ENCODE measurements at regions not wholly inside any gene's neighbourhood (a gene's known extent, or its start where the extent isn't known, plus 50 kb on each side); places are given as distances from the start of the nearest gene placed in this dataset.

DNA sequence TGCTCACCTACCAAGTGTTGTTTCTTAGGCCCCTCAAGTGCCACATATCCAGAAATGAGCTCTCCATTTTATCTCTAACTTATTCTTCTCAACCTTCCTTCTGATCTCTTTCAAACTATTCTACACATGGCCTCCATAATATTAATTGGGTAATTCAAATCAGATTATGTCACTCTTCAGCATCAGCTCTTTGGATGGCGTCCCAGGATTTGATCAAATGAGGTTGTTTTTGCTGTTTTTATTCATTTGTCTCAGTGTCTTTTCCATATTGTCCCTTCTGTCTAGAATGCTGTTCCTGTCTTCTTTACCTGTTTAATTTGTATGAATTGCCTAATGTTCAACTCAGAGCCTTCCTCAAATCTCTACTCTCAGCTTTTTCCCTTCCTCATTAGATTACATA is 234.6 kb upstream of the CXCL12 start:
- H3K9me3 ChIP-seq = no peaks in the 10 kb centered on the region
- no peaks in the 10 kb centered on the region for H3K4me1 ChIP-seq (ENCODE audit: control insufficient read depth in 1 of 2, extremely low read depth in 1 of 2, insufficient read depth in 2 of 2, low read length in 2 of 2)
- H3K27ac Mint-ChIP-seq = no peak overlapping the region
- POLR2A ChIA-PET = no interaction called here
- no CpG with 5 or more reads among the region's 1 CpG for WGBS (ENCODE audit: insufficient coverage)
- H3K4me1 Mint-ChIP-seq = no peaks in the 10 kb centered on the region
- H3K4me3 Mint-ChIP-seq = no peak overlapping the region
- H3K27me3 Mint-ChIP-seq = no peaks in the 10 kb centered on the region
- no peak overlapping the region for H3K27ac ChIP-seq (ENCODE audit: low read length)
- no peaks in the 10 kb centered on the region for H3K27me3 ChIP-seq (replicated peaks in 1 of 2; ENCODE audit: control insufficient read depth in 2 of 2, extremely low read depth in 1 of 2, insufficient read depth in 2 of 2, low read length in 1 of 2)
- H3K4me3 ChIP-seq (ENCODE audit: control insufficient read depth in 1 of 2, extremely low read depth in 1 of 2, low read length in 1 of 2) = no peak overlapping the region
- H3K9me3 Mint-ChIP-seq = peaks cover 0 to 17% (median 5%) of the 10 kb centered on the region in 3 donors
- CTCF ChIA-PET = no interaction called here
- H3K36me3 ChIP-seq (ENCODE audit: control insufficient read depth in 2 of 2, extremely low read depth in 1 of 2, insufficient read depth in 1 of 2, low read length in 1 of 2) = no peaks in the 10 kb centered on the region
- H3K36me3 Mint-ChIP-seq = no peaks in the 10 kb centered on the region
- ATAC-seq (replicated peaks in 1 of 4) (no peak), DNase-seq (no peak)

DNA sequence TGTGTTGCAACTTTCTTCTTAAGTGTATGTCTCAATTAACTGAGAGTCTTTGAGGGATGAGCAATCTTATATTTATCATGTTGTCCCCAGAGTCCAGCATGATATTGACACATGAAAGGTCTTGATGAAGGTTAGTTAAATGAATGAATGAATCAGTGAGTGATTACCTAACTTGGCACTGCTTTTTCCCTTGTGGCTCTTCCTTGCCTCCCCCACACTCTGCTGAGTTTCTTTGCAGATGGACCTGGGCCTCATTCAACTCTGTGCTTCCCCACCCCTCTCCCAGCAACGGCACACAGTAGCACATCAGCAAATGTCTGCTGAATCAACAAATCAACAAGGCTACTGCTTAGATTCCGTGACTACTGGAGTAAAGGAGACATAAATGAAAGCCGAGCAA is 235.1 kb upstream of the CXCL12 start:
- Histone ChIP-seq H3K4me1 (ENCODE audit: control insufficient read depth in 1 of 2, extremely low read depth in 1 of 2, insufficient read depth in 2 of 2, low read length in 2 of 2) (no peaks in the 10 kb centered on the region), H3K9me3 (no peaks in the 10 kb centered on the region), H3K27ac (ENCODE audit: low read length) (no peak overlapping the region), H3K36me3 (ENCODE audit: control insufficient read depth in 2 of 2, extremely low read depth in 1 of 2, insufficient read depth in 1 of 2, low read length in 1 of 2) (no peaks in the 10 kb centered on the region), H3K27me3 (replicated peaks in 1 of 2; ENCODE audit: control insufficient read depth in 2 of 2, extremely low read depth in 1 of 2, insufficient read depth in 2 of 2, low read length in 1 of 2) (no peaks in the 10 kb centered on the region), H3K4me3 (ENCODE audit: control insufficient read depth in 1 of 2, extremely low read depth in 1 of 2, low read length in 1 of 2) (no peak overlapping the region)
- Mint-ChIP-seq H3K4me1 (no peaks in the 10 kb centered on the region), H3K27ac (no peak overlapping the region), H3K9me3 (peaks cover 0 to 17% (median 5%) of the 10 kb centered on the region in 3 donors), H3K36me3 (no peaks in the 10 kb centered on the region), H3K27me3 (no peaks in the 10 kb centered on the region), H3K4me3 (no peak overlapping the region)
- CTCF ChIA-PET = no interaction called here
- POLR2A ChIA-PET = no interaction called here
- WGBS (ENCODE audit: insufficient coverage) = no CpG with 5 or more reads among the region's 3 CpGs
- no peak for ATAC-seq (replicated peaks in 1 of 4)
- no peak for DNase-seq

DNA sequence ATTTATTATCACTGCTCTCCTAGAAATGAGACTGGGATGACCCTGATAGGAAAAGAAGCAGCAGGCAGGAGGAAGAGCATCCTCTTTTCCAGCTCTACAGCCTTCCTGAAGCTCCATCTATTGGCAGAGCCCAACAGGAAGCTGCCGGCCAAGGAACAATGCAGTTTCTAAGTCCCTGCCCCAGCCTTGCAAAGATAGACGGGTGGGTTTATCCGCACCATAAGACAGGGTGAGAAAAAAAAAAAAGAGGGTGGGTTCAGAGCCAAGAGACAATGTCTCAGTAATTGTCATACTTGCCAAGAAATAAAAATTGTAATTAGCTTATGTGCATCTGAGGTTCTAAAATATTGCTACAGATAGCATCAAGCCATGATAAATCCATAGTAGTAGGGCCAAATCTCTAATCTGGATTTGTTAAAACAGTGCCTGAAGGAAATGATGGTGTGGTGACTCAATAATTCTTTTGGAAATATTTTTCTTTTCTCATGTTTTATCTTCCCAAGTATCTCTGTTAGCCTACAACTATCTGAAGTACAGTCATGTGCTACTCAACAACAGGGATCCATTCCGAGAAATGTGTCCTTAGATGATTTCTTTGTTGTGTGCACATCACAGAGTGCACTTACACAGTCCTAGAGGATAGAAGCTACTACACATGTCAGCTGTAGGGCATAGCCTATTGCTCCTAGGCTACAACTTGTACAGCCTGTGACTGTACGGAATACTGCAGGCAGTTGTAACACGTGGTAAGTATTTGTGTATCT is 242.9 kb upstream of the CXCL12 start:
- H3K27ac ChIP-seq (ENCODE audit: low read length) = no peak overlapping the region
- Mint-ChIP-seq H3K9me3 (peaks cover 0 to under 1% (median 0%) of the 10 kb centered on the region in 3 donors), H3K36me3 (no peaks in the 10 kb centered on the region), H3K27ac (no peak overlapping the region), H3K4me1 (no peaks in the 10 kb centered on the region), H3K27me3 (no peaks in the 10 kb centered on the region), H3K4me3 (no peak overlapping the region)
- ATAC-seq (replicated peaks in 1 of 4) (no peak), DNase-seq (no peak)
- ChIA-PET POLR2A (no interaction called here), CTCF (no interaction called here)
- 100% methylated on average over 1 of the region's 6 CpGs for WGBS (ENCODE audit: insufficient coverage)
- no peaks in the 10 kb centered on the region for H3K9me3 ChIP-seq
- no peaks in the 10 kb centered on the region for H3K36me3 ChIP-seq (ENCODE audit: control insufficient read depth in 2 of 2, extremely low read depth in 1 of 2, insufficient read depth in 1 of 2, low read length in 1 of 2)
- no peaks in the 10 kb centered on the region for H3K4me1 ChIP-seq (ENCODE audit: control insufficient read depth in 1 of 2, extremely low read depth in 1 of 2, insufficient read depth in 2 of 2, low read length in 2 of 2)
- no peaks in the 10 kb centered on the region for H3K27me3 ChIP-seq (replicated peaks in 1 of 2; ENCODE audit: control insufficient read depth in 2 of 2, extremely low read depth in 1 of 2, insufficient read depth in 2 of 2, low read length in 1 of 2)
- no peak overlapping the region for H3K4me3 ChIP-seq (ENCODE audit: control insufficient read depth in 1 of 2, extremely low read depth in 1 of 2, low read length in 1 of 2)

DNA sequence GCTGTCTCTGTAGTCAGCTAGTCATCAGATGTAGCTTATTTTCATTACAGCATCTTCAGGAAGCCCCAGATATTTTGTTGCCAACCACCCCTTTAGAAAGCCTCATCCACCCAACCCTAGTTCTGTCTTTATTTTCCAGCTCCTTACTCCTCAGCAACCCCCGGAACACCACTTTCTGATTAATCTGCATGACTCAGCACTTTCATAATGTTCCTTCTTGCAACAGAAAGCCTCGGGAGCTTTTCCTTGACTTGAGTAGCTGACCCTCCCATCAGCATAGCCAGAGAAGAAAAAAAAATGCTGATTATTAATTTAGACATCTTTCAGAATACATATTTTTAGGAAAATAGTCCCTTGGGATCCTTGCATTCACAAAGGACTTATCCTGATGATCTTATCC is 244.0 kb upstream of the CXCL12 start:
- H3K4me3 Mint-ChIP-seq = no peak overlapping the region
- no peaks in the 10 kb centered on the region for H3K4me1 Mint-ChIP-seq
- no peak overlapping the region for H3K27ac Mint-ChIP-seq
- Histone ChIP-seq H3K9me3 (no peaks in the 10 kb centered on the region), H3K4me3 (ENCODE audit: control insufficient read depth in 1 of 2, extremely low read depth in 1 of 2, low read length in 1 of 2) (no peak overlapping the region), H3K36me3 (ENCODE audit: control insufficient read depth in 2 of 2, extremely low read depth in 1 of 2, insufficient read depth in 1 of 2, low read length in 1 of 2) (no peaks in the 10 kb centered on the region), H3K27me3 (replicated peaks in 1 of 2; ENCODE audit: control insufficient read depth in 2 of 2, extremely low read depth in 1 of 2, insufficient read depth in 2 of 2, low read length in 1 of 2) (no peaks in the 10 kb centered on the region), H3K4me1 (ENCODE audit: control insufficient read depth in 1 of 2, extremely low read depth in 1 of 2, insufficient read depth in 2 of 2, low read length in 2 of 2) (no peaks in the 10 kb centered on the region), H3K27ac (ENCODE audit: low read length) (no peak overlapping the region)
- ChIA-PET POLR2A (no interaction called here), CTCF (no interaction called here)
- WGBS (ENCODE audit: insufficient coverage) = 0% methylated on average over 1 of the region's 2 CpGs
- no peak for ATAC-seq (replicated peaks in 1 of 4)
- DNase-seq = no peak
- H3K36me3 Mint-ChIP-seq = no peaks in the 10 kb centered on the region
- H3K9me3 Mint-ChIP-seq = peaks cover 0 to 4% (median 0%) of the 10 kb centered on the region in 3 donors
- H3K27me3 Mint-ChIP-seq = no peaks in the 10 kb centered on the region

DNA sequence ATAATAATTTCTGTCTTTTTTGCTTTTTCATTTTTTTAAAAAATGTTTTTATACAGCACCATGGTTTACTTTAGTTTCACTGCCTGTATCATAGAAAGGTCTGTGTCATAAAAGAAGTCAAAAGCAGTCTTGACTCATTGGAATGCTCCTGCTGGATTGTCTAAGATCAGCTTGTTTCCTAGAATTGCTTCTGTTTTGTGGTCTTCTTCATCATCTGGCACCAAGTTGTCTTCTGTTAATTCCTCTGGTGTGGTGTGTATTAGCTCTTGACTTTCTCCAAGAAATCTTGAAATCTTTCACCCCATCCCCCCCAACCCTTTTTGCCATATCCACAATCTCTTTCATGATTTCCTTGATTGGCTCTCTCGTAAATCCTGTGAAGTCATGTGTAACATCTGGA is 250.3 kb upstream of the CXCL12 start:
- WGBS (ENCODE audit: insufficient coverage) = 89% methylated on average over 1 of the region's 1 CpG
- CTCF ChIA-PET = no interaction called here
- H3K9me3 ChIP-seq = no peaks in the 10 kb centered on the region
- ATAC-seq (replicated peaks in 1 of 4) (no peak), DNase-seq (no peak)
- no peak overlapping the region for H3K27ac Mint-ChIP-seq
- no peaks in the 10 kb centered on the region for H3K4me1 Mint-ChIP-seq
- H3K27me3 Mint-ChIP-seq = no peaks in the 10 kb centered on the region
- H3K36me3 Mint-ChIP-seq = no peaks in the 10 kb centered on the region
- no peak overlapping the region for H3K4me3 Mint-ChIP-seq
- POLR2A ChIA-PET = no interaction called here
- H3K9me3 Mint-ChIP-seq = peaks cover 0 to 11% (median 4%) of the 10 kb centered on the region in 3 donors
- no peaks in the 10 kb centered on the region for H3K27me3 ChIP-seq (replicated peaks in 1 of 2; ENCODE audit: control insufficient read depth in 2 of 2, extremely low read depth in 1 of 2, insufficient read depth in 2 of 2, low read length in 1 of 2)
- H3K36me3 ChIP-seq (ENCODE audit: control insufficient read depth in 2 of 2, extremely low read depth in 1 of 2, insufficient read depth in 1 of 2, low read length in 1 of 2) = no peaks in the 10 kb centered on the region
- no peak overlapping the region for H3K4me3 ChIP-seq (ENCODE audit: control insufficient read depth in 1 of 2, extremely low read depth in 1 of 2, low read length in 1 of 2)
- H3K4me1 ChIP-seq (ENCODE audit: control insufficient read depth in 1 of 2, extremely low read depth in 1 of 2, insufficient read depth in 2 of 2, low read length in 2 of 2) = no peaks in the 10 kb centered on the region
- no peak overlapping the region for H3K27ac ChIP-seq (ENCODE audit: low read length)

DNA sequence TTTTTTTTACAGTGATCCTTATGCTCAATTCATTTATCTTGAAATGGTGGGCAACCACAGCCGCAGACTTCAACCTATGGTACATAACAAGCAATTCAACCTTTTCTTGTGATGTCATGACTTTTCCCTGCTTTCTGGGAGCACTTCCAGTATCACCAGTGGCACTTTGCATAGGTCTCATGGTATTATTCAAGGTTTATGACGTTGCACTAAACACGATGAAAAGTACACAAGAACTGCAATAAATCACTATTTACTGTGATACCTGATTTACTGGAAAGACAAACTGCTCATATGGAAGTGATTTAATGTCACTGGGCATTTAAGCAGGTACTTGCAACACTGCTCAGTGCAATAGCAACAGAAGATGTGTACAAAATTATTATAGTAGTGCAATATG is 251.7 kb upstream of the CXCL12 start:
- H3K9me3 Mint-ChIP-seq = peaks cover 0 to 11% (median 4%) of the 10 kb centered on the region in 3 donors
- H3K36me3 ChIP-seq (ENCODE audit: control insufficient read depth in 2 of 2, extremely low read depth in 1 of 2, insufficient read depth in 1 of 2, low read length in 1 of 2) = no peaks in the 10 kb centered on the region
- H3K4me3 Mint-ChIP-seq = no peak overlapping the region
- POLR2A ChIA-PET = no interaction called here
- no peak overlapping the region for H3K27ac ChIP-seq (ENCODE audit: low read length)
- DNase-seq = no peak
- H3K27me3 Mint-ChIP-seq = no peaks in the 10 kb centered on the region
- no peak overlapping the region for H3K4me3 ChIP-seq (ENCODE audit: control insufficient read depth in 1 of 2, extremely low read depth in 1 of 2, low read length in 1 of 2)
- H3K27me3 ChIP-seq (replicated peaks in 1 of 2; ENCODE audit: control insufficient read depth in 2 of 2, extremely low read depth in 1 of 2, insufficient read depth in 2 of 2, low read length in 1 of 2) = peaks cover 0 to 3% of the 10 kb centered on the region in 2 experiments
- no peak for ATAC-seq (replicated peaks in 1 of 4)
- no peaks in the 10 kb centered on the region for H3K4me1 Mint-ChIP-seq
- no peaks in the 10 kb centered on the region for H3K9me3 ChIP-seq
- no CpG with 5 or more reads among the region's 3 CpGs for WGBS (ENCODE audit: insufficient coverage)
- no peaks in the 10 kb centered on the region for H3K4me1 ChIP-seq (ENCODE audit: control insufficient read depth in 1 of 2, extremely low read depth in 1 of 2, insufficient read depth in 2 of 2, low read length in 2 of 2)
- no peaks in the 10 kb centered on the region for H3K36me3 Mint-ChIP-seq
- CTCF ChIA-PET = no interaction called here
- H3K27ac Mint-ChIP-seq = no peak overlapping the region

DNA sequence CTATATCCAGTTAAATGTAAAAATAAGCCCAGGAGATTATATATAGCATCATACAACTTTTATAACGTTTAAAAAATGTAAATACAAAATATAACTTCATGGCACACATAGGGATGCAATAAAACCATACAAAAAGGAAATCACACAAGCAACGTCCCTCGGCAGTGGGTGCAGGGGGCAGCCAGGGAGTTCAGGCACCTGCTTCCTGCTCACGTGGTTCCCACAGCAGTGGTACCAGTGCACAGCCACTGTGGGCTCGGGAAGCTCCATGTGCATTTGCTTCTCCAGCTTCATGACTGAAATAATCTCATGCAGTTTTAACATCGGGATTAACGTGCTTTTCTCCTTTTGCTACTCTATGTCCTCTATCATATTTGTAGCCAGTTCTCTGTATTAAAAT is 255.5 kb upstream of the CXCL12 start:
- CTCF ChIA-PET = no interaction called here
- no peak for DNase-seq
- ATAC-seq (replicated peaks in 1 of 4) = no peak

More for the DNA sequence above, 255.5 kb upstream of the CXCL12 start:
- H3K4me3 ChIP-seq (ENCODE audit: control insufficient read depth in 1 of 2, extremely low read depth in 1 of 2, low read length in 1 of 2) = no peak overlapping the region
- peaks cover 0 to 3% of the 10 kb centered on the region in 2 experiments for H3K27me3 ChIP-seq (replicated peaks in 1 of 2; ENCODE audit: control insufficient read depth in 2 of 2, extremely low read depth in 1 of 2, insufficient read depth in 2 of 2, low read length in 1 of 2)
- no peak overlapping the region for H3K27ac Mint-ChIP-seq
- peaks cover 3 to 14% (median 8%) of the 10 kb centered on the region in 3 donors for H3K9me3 Mint-ChIP-seq
- H3K9me3 ChIP-seq = no peaks in the 10 kb centered on the region
- H3K4me1 Mint-ChIP-seq = no peaks in the 10 kb centered on the region
- H3K27me3 Mint-ChIP-seq = no peaks in the 10 kb centered on the region
- no peak overlapping the region for H3K4me3 Mint-ChIP-seq
- H3K36me3 Mint-ChIP-seq = no peaks in the 10 kb centered on the region
- no peaks in the 10 kb centered on the region for H3K36me3 ChIP-seq (ENCODE audit: control insufficient read depth in 2 of 2, extremely low read depth in 1 of 2, insufficient read depth in 1 of 2, low read length in 1 of 2)
- H3K27ac ChIP-seq (ENCODE audit: low read length) = no peak overlapping the region
- WGBS (ENCODE audit: insufficient coverage) = 68% methylated on average over 6 of the region's 7 CpGs
- H3K4me1 ChIP-seq (ENCODE audit: control insufficient read depth in 1 of 2, extremely low read depth in 1 of 2, insufficient read depth in 2 of 2, low read length in 2 of 2) = no peaks in the 10 kb centered on the region
- POLR2A ChIA-PET = no interaction called here
